Amniotic stem cell (primary cell): ENCODE measurements at regions not wholly inside any gene's neighbourhood (a gene's known extent, or its start where the extent isn't known, plus 50 kb on each side); places are given as distances from the start of the nearest gene placed in this dataset.

Experiments
- DNase-seq: peaks from one replicate; lab custom pipeline; 2025; lab: John Stamatoyannopoulos, UW

DNA sequence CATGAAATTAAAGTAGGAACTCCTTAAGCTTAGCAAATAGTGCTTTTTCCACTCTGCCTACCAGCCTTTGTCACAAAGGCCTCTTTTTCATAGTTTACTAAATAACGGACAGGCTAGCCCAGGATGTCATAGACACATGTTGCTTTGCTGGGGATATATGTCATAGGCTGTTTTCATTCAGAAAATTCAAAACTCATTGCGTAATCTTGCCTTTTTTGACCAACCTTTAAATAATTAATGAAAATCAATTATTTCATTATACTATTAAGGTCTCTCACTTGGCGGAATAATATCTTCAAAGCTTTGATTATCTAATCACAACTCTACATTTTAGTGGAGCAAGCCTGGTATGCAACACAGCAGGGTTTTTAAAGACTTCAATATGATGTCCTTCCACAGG lies 1245.7 kb upstream of the LRRTM1 start:
- no peak for DNase-seq

DNA sequence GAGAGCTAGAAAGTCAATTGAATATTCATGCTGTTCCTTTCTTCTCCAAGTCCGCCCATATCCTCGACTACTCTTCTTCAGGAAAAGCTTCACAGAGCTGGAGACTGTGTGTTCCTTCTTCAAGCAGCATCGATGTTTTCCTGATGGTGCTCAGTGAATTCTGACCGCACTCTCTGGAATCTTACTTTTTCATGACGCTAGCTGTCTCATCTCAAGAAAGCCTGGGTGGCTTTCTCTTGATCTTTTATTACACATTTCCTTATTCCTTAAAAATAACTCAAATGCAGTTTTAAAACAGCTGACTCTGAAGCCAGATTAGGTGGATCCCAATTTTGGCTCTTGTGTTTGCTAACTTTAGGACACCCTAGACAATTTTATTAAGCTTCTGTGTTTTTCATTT lies 1245.1 kb upstream of the LRRTM1 start:
- no peak for DNase-seq

DNA sequence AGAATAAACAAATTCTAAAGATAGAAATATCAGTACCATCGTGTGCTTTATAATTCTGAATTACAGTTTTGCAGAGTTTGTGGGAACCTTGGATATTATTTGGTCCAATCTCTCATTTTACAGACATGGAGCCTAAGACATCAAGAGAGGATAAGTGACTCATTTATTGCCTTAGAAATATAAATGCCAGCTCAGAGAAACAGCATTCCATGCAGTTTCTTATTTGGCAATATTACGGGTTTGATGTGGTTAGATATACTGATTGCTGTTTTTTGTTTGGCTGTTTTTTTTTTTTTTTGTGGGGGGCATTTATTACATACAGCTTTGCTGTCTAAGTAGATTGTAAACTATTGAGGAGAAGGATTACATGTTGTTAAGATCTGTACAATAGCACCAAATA lies 1241.1 kb upstream of the LRRTM1 start:
- DNase-seq: no peak

DNA sequence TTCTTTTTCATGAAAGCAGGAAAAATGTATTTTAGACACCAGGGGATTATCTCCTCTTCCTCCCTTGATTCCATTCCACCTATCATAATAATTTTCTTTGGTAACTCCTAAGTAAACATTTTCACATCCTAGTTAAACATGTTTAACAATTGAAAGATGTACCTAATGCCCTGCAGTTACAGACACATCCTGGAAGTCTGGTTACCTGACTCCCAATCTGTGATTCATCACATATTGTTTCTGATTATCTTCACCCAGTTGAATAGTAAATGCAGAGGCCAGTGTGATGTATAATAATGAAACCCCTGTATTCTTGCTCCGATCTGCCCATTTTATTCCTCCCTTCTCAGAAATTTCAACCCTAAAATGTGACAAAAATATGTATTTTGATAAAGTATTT lies 1237.6 kb upstream of the LRRTM1 start:
- DNase-seq: no peak

DNA sequence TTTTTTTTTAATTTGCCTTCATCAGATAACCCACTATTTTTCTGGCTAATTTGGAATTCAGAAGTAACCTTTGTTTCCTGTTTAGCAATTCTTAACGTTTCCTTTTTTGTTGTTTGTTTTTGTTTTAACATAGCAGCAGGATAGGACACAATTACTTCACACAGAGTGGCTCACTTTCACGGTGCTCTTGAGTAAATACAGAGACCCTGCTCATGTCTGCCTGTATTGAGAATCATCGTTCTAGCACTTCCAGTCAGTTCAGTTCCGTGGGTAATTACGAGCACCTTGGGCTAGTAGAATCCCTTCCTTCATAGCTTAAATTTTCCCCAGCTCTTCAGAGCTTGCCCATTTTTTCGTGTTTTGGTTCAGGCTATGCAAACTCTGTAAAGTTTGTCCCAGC lies 1225.4 kb upstream of the LRRTM1 start:
- no peak for DNase-seq

DNA sequence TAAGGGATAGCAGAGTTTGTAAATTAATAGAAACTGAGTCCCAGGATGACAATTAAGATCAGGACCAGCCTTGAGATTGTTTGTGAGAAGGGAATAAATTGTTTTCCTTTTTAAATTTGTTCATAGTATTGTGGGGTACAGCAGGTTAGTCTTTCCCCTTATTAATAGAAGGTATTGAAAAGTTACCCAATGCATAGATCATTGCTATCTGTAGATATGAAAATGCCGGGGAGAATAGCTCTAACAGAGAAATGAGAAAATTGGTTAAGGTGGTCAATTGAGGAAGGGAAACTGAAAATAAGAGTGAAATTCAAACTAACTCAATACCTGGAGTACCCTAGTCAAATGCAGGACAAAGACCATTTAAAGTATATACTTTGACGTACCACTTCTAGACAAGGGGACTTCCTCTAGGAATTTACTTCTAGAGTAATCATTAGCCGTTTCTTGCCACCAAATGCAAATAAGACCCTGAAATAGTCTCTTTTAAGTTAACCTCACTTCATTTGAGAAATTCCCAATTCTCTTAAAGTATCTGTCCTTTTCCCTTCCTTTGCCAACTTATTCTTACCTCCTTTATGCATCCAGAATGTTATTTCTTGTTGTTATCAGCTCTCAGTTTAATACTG lies 1224.4 kb upstream of the LRRTM1 start:
- DNase-seq: no peak

DNA sequence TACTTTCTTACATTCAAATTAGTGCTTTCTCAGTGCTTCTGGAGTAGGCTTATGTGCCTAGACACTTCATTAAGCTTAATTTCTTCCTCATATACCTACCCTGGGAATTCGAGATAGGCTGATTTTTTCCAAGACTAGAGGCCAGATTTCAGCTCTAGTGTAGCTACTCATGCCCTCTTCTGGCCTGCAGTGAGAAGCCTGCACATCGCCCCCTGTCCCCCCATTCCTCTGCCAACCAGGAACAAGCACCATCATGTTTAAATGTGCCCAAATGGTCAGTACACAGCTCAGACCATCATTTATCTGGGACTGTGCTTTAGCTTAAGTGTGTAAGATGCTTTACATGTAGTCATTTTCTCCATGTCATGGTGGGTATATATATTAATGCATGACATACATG lies 1218.8 kb upstream of the LRRTM1 start:
- no peak for DNase-seq

DNA sequence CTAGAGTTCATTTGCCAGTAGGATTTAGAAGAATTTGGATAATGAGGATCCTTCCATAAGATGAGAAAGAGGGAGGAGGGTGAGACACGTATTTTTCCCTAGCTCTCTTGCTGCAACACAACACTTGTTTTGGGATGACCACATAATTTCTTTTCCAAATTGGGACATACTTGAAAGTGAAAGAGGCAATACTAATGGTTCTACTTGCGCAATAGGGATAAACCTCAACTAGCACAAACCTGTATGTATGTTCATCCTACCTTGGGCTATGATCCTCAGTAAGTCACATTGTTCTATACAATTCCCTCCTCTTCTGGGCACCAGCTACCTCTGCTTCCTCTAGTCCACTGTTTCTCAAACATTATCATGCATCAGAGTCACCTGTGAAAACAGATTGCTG lies 1208.8 kb upstream of the LRRTM1 start:
- DNase-seq: no peak

DNA sequence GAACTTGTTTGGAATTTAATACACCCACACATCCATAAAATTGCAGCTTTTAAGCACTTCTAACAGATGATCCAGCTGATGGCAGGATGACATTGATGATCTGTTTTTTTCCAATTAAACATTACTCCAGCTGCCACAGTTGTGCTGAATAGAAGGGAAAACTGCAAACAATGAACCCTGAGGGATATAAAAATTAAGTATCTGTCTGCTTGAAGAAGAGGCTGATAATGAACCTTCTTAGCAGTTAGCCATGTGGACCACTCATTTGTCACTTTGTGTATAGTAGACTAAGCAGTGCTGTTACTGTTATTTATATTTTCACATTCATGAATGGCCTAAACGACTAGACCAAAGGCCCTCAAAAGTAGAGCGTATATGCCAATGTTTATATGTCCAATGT lies 1201.0 kb upstream of the LRRTM1 start:
- no peak for DNase-seq

DNA sequence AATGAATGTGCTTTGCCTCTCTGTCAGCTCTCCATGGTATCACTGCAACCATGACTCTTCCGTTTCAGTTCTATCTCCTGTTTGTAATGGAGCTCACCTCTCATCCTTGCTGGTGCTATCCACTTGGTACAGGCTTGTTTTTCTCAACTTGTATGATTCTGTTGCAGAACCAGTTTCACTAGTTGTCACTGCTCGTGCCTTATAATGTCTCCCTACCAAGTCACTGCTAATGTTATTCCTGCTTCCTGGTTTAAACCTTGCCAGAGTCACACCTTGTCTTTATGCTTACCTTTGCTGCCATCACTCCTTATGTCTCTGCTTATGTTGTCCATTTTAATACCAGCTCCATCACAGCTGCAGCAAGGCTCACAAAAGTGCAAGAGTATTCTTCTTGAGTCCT lies 1191.0 kb upstream of the LRRTM1 start:
- DNase-seq: no peak

DNA sequence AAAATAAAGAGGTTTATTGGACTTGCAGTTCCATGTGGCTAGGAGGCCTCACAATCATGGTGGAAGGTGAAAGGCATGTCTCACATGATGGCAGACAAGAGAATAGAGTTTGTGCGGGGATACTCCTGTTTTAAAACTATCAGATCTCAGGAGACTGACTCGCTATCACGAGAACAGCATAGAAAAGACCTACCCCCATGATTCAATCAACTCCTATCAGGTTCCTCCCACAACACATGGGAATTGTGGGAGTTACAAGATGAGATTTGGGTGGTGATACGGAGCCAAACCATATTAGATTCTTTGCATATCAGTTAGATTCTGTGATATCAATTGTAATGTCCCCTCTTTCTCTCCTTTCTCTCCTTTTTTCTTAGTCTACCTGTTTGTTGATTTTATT lies 1178.7 kb upstream of the LRRTM1 start:
- DNase-seq: no peak

DNA sequence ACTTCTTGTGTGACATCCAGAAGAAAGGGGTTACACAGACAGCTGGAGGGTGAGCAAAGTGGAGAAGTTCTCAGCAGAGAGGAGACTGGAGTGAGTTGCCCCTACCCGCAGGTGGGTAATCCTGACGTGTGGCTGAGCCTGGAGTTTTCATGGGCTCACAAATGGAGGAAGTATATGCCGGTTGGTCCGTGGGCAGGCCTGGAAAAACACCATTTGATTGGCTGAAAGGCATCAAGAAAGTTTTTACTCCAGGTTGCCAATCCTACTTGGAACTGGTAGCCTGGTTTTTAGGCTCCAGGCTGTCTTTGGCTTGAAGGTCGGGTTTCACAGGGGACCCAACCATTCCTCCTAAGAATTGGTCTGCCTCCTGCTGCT lies 1177.4 kb upstream of the LRRTM1 start:
- no peak for DNase-seq

DNA sequence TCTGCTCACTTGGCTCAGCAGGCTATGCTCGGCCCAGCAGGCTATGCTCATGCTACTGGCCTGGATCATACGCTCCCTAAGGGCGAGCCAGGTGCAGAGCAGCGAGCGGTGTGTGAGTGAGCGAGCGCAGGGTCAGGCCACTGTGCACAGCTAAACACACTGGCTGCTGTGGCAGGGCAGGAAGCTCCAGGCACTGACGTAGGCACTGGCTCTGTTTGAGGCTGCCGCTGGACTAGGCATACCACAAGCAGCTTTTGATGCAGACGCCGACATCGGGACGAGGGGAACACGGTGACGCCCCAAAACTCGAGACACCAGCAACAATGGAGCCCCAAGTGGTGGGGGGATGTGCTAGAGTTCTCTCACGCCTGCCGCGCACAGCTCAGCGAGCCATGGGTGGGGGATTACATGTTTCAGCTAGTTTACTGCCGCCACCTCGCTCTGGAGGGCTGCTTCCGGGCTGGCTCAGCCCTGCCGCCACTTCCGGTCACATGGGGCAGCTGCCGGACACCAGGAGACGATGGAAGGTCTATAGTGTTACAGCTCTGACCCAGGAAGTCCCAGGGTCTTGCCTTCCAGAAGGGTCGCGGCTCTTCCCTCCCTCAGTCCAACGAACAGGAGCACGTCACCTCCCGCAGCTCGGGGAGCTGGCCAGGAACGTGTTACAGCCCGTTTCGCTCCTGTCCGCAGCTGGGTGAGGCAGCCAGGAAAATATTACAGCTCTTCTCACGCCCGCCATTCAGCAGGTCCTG lies 1176.9 kb upstream of the LRRTM1 start:
- no peak for DNase-seq

DNA sequence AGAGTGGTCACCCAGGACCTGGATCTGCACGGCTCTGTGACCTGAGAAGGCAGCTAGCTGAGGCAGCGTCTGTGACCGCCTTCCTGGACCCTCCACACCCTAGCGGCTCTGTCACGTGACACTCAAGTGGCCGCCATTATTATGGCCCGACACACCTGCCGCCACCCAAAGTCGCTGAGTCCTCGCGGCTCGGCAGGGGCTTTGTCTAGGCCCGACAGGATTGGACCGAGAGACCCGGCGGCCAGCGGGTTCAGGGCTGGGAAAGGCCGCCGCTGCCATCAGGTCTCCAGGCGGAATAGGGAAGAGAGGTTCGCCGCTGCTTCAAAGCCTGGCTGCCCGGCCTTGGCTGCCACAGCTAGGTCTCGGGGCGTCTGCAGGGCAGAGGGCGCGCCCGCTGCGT lies 1162.5 kb upstream of the LRRTM1 start:
- DNase-seq: no peak

DNA sequence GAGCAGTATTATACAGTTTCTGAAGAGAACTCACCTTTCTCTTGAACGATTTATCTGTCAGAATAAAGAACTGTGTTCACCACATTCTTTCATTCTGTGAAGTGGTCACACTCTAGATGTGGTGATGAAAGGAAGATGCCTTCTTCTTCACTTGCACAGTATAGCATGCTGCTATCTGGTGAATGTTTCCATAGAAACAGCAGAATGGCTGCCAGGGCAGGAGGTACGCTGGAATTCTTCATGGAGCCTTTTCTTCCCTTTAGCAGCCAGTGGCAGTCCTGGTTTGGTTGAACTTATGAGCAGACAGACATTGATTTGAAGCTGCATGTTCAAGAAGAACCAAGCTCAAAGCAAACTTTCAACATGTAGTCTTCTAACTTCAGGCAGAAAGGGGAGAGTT lies 1157.9 kb upstream of the LRRTM1 start:
- no peak for DNase-seq

DNA sequence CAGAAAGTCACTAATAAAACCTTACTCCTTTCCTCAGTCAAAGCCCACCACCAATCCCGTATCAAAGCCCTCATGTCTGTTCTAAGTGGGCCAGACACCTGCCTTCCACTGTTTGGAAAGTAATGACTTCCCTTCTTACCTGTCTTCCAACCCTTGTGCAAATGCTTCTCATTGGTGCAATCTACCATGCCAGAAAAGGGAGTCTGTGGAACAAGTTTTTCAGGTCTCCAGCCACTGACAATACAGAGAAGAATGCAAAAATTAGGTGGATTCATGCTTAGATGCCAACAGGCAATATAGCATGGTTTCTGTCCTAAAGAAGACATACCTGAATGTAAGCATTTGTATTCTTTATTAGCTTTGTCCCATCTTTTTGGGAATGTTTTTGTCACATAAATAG lies 1140.6 kb upstream of the LRRTM1 start:
- DNase-seq: no peak

DNA sequence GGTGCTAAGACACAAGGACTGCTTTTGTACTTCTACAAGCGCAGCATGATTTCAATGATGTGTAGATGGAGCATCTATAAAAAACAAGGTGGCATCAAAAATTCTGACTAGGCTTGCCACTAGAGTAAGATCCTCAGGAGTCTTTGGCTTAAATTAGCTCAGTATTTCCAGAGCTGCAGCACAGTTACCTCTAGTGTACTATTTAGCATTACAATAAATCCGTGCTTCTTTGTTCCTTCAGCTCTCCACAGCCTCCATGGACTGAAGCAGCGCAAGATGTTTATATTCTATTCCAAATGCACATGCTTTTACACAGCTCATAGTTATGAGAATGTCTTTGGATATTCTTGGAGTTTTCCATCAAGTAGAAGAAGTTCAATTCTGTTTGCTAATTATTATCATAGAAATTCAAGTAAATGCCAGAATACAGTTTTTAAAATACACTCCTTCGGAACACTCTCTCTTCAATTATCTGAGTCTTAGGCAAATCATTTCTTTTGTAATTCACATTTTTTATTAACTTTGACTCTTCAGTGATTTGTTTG lies 1133.0 kb upstream of the LRRTM1 start:
- no peak for DNase-seq

DNA sequence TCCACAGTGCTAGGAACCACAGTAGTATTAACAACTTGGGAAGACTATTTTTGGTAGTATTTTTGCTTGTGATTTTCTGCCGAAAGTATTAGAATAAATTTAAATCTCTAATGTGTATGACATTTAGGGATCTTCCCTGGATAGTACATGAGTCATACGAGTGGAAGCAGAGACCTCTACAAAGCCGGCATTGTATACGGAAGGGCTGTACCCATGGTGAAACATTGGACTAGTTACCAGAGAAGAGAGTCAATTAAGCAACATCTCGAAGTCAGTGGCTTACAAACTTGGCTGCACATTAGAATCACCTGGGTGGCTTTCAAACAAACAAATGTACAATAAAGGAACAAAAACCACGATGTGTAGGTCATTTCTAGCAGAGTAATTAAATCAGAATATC lies 1131.7 kb upstream of the LRRTM1 start:
- no peak for DNase-seq

DNA sequence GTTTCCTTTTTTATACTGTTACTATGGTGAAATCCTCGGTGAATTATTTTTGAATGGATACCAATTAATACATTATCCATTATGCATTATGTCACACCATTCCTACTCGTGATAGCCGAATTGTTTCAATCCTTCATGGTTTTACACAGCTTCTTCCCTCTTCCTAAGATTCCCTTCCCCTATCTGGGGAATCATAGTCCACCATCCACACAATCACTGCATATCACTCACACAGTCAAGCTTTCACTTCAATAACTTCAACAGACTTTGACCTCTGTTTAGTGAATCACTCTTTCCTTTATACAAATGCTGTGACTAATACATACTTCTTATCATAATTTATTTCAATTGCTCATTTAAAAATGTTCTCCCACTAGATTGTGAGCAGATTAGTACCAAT lies 1108.1 kb upstream of the LRRTM1 start:
- DNase-seq: no peak

DNA sequence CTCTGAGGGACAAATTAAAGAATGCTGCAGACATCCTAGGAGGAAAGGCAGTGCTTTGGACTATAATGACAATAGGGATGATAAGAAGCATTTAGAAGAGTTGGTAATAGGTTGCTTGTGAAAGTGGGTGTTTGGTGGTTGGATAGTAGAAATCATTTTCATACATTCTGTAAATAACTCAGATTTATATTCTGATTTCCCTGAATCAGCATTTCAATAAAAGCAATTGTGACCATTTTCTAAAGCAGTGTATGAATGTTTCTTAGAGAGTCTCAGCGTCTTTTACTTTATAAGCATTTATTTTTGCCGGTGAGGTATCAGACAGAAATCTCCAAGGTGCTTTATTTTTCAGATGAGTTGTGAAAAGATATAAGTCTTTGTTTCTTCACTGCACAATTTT lies 1099.0 kb upstream of the LRRTM1 start:
- no peak for DNase-seq

DNA sequence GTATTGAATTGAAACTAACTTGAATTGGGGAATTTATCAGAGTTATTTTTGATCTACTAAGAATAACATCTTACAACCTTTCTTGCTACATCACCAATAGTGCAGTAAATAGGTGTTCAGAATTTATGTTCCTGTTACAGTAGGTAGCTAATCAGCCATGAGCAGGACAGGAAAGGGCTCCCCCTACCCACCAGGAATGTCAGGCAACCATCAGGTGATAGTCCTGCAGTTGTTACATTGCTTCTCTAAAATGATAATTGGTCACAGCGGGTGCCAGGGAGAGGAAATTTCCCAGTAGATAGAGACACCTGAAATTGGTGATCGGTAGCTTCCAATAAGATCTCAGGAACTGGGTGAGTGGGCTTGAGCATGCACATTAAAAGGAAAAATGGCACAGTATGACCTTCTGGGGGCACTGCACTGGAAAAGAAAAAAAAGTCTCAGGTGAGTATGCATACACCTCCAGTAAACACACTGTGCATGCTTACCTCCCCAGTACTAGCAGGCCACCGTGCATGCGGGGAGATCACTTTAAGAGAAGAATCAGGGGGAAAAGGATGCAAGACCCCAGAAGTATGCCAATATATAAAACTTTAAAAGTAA lies 1092.0 kb upstream of the LRRTM1 start:
- no peak for DNase-seq

DNA sequence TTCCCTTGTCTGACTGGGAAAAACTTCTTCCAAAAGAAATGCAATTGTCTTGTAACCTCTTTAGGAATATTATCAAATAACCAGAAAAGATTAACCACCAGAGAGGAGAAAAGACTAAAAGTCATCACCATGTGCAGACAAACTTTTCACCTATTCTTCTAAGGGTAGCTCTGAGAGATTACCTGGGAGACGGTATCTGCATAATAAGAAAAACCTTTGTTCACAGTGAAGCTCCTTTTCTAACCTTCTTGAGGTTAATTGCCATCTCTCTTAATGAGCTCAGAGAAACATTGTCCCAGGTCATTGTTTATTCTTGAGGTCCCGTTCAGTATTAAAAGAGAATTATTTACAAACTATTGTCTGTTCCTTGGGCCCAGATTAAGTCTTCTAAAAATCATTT lies 1091.2 kb upstream of the LRRTM1 start:
- no peak for DNase-seq

DNA sequence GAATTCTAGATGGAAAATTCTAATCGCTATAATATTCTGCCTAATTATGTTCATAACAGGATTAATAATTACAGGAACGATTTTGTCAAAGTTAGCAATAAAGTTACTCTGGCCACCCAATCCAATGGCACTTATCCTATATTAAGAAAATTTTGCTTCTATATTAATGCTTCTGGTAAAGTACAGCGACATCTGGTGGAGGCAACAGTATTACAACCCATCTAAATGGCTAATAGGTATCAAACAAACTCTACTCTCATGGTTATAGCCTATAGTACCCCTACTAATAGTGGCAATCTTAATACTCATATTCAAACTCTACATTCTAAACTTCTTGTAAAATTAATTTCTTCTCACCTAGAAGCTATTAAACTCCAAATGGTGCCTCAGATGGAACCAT lies 1084.7 kb upstream of the LRRTM1 start:
- no peak for DNase-seq

DNA sequence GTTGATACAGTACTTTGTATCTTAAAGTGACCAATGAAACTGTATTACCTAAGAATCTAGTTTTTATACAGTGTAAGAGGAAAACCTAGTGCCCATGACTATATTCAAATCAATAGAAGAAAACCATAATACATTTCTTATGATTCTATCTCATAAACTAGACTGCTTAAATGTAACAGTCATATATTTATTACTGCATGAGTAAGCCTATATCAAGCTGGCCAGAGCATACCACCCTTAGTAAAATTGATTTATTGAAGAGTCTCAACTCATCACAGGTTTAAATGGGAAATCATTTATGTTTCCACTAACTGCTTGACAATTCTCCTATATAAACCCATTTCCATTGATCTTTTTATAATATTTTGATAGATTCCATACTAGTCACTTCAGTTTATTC lies 1059.2 kb upstream of the LRRTM1 start:
- DNase-seq: no peak
